BLaER1 treated with 17β-estradiol and CSF1 and Interleukin-3, amounts not matched to agents 10 nM and 100 nM (cell line): ENCODE measurements at regions not wholly inside any gene's neighbourhood (a gene's known extent, or its start where the extent isn't known, plus 50 kb on each side); places are given as distances from the start of the nearest gene placed in this dataset.

Experiments used
- H3K27ac ChIP-seq, 11 experiments: shearing (Covaris generic); formaldehyde crosslinking; 2 replicates each; pipeline ENCODE4 v1.8.1; 2022
- H3K27me3 ChIP-seq, 11 experiments: shearing (Covaris generic); formaldehyde crosslinking; 2 replicates each; pipeline ENCODE4 v1.8.1; 2022
- H3K36me3 ChIP-seq, 11 experiments: shearing (Covaris generic); formaldehyde crosslinking; 2 replicates each; pipeline ENCODE4 v1.8.1; 2022
- H3K4me1 ChIP-seq, 10 experiments: shearing (Covaris generic); formaldehyde crosslinking; 2 replicates each; pipeline ENCODE4 v1.8.1; 2022
- H3K4me2 ChIP-seq, 11 experiments: shearing (Covaris generic); formaldehyde crosslinking; 2 replicates each; pipeline ENCODE4 v1.8.1; 2022
- H3K4me3 ChIP-seq, 10 experiments: shearing (Covaris generic); formaldehyde crosslinking; 2 replicates each; pipeline ENCODE4 v1.8.1; 2022
- H3K9ac ChIP-seq, 11 experiments: shearing (Covaris generic); formaldehyde crosslinking; 2 replicates each; pipeline ENCODE4 v1.8.1; 2022
- H3K9me3 ChIP-seq, 11 experiments: shearing (Covaris generic); formaldehyde crosslinking; replicated peaks in 1 of 11; 2 replicates each; pipeline ENCODE4 v1.8.1; 2022
- H4K20me1 ChIP-seq, 11 experiments: shearing (Covaris generic); formaldehyde crosslinking; 2 replicates each; pipeline ENCODE4 v1.8.1; 2022
- Cebpa-rat ChIP-seq, 11 experiments: shearing (Covaris generic); IDR thresholded peaks; 2 replicates each; pipeline ENCODE4 v1.8.1; 2022

DNA sequence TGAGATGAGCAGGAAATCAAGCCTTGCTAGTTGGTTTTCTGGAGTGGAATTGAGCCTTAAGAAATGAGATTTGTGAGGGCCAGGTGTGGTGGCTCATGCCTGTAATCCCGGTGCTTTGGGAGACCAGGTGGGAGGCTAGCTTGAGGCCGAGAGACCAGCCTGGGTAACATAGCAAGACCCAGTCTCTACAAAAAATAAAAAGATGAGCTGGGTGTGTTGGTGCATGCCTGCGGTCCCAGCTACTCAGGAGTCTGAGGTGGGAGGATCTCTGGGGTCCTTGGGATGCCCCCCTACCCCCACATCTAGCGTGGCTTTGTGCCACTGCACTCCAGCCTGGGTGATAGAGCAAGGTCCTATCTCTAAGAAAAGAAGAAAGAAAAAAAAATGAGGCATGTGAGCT is 104.2 kb upstream of the RTL1 start:
- Histone ChIP-seq H3K4me1 (peaks cover 12 to 47% (median 22%) of the 10 kb centered on the region in 10 experiments; a peak in 18 of 20 replicates), H4K20me1 (no peaks in the 10 kb centered on the region), H3K4me3 (no peak overlapping the region), H3K9me3 (peaks cover 3 to 13% (median 8%) of the 10 kb centered on the region in 11 experiments; a peak in 19 of 22 replicates), H3K36me3 (no peaks in the 10 kb centered on the region), H3K4me2 (no peak overlapping the region; a peak in 1 of 22 replicates), H3K27ac (no peak overlapping the region), H3K27me3 (no peaks in the 10 kb centered on the region), H3K9ac (no peak overlapping the region)
- no peak for TF ChIP-seq Cebpa-rat (IDR thresholded peaks at IDR 0.05)

- Histone ChIP-seq H3K4me1 (peaks cover 12 to 47% (median 22%) of the 10 kb centered on the region in 10 experiments; a peak in 18 of 20 replicates), H3K4me3 (no peak overlapping the region), H4K20me1 (no peaks in the 10 kb centered on the region), H3K4me2 (no peak overlapping the region), H3K27ac (no peak overlapping the region), H3K36me3 (no peaks in the 10 kb centered on the region), H3K9ac (no peak overlapping the region), H3K27me3 (no peaks in the 10 kb centered on the region), H3K9me3 (peaks cover 5 to 14% (median 10%) of the 10 kb centered on the region in 11 experiments; a peak in 19 of 22 replicates)
- no peak for TF ChIP-seq Cebpa-rat (IDR thresholded peaks at IDR 0.05)
Measured at GRCh38 chr14:101008196-101008595, 104.7 kb upstream of the RTL1 start.

DNA sequence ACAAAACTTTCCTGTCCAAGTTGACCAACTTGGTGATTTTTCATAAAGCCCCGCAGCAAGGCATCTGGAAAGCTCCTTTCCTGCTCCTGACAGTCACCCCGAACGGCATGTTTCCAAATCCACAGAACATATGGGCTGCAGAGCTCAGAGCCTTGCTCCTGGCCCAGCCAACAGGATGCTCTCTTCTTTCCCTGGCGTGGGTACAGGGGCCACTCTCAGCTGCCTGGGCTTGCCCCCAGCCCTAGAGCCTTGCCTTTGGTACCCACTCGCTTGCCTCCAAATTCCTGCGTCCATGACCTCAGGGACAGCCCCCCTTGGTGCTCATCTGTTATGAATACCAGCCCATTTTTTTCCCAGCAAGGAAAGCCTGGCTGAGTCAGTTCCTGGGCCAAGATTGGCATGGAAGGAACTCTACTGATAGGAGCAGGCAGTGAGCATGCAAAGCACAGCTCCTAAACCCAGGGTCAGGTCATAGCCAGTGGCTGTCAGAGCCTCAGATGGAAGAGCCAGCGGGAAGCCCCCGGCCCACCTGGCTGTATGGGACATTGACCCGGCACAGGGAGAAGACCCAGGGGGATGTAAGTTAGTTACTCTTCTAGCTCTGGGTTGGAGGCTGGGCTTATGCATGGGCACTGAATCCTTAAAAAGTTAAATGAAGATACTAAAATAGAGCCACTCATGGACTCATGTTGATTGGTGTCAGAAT is 105.3 kb upstream of the RTL1 start:
- TF ChIP-seq Cebpa-rat (IDR thresholded peaks at IDR 0.05), result no peak
- Histone ChIP-seq H3K4me2 (no peak overlapping the region), H3K27me3 (no peaks in the 10 kb centered on the region), H3K27ac (no peak overlapping the region), H3K9me3 (peaks cover 5 to 14% (median 10%) of the 10 kb centered on the region in 11 experiments; a peak in 19 of 22 replicates), H3K9ac (no peak overlapping the region), H3K4me3 (no peak overlapping the region), H4K20me1 (no peaks in the 10 kb centered on the region), H3K4me1 (peaks cover 12 to 42% (median 22%) of the 10 kb centered on the region in 10 experiments; a peak in 18 of 20 replicates), H3K36me3 (no peaks in the 10 kb centered on the region)

- Histone ChIP-seq H3K27me3 (no peaks in the 10 kb centered on the region), H3K4me2 (no peak overlapping the region), H3K36me3 (no peaks in the 10 kb centered on the region), H3K4me3 (no peak overlapping the region), H3K4me1 (peaks cover 12 to 35% (median 18%) of the 10 kb centered on the region in 10 experiments; a peak in 18 of 20 replicates), H3K9me3 (peaks cover 5 to 14% (median 10%) of the 10 kb centered on the region in 11 experiments; a peak in 19 of 22 replicates), H3K27ac (no peak overlapping the region), H4K20me1 (no peaks in the 10 kb centered on the region), H3K9ac (no peak overlapping the region)
- no peak for TF ChIP-seq Cebpa-rat (IDR thresholded peaks at IDR 0.05)
Measured at GRCh38 chr14:101009531-101009930, 106.0 kb upstream of the RTL1 start.

DNA sequence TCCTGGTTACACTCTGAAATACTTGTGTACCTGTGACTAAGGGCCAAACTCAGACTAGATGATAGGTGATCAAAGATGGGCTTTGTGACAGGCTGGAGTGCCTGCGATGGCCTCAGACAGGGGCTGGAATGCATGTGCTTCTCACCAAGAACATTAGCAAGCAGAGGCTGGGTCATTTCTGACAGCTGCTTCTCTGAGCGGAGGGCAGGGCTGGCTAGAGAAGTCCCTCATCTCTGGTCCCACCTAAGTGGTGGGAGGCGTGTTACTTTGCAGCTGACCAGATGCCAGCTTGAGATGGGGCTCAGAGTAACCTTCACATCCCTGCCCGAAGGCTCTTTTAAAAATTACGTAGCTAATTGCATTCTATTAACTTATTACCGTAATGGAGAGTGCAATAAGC is 106.8 kb upstream of the RTL1 start:
- Histone ChIP-seq H3K9me3 (peaks cover 5 to 14% (median 10%) of the 10 kb centered on the region in 11 experiments; a peak in 19 of 22 replicates), H3K9ac (no peak overlapping the region), H3K36me3 (no peaks in the 10 kb centered on the region), H3K27ac (no peak overlapping the region), H3K27me3 (no peaks in the 10 kb centered on the region), H4K20me1 (no peaks in the 10 kb centered on the region), H3K4me1 (peaks cover 4 to 27% (median 11%) of the 10 kb centered on the region in 10 experiments; a peak in 18 of 20 replicates), H3K4me3 (no peak overlapping the region), H3K4me2 (no peak overlapping the region)
- TF ChIP-seq Cebpa-rat (IDR thresholded peaks at IDR 0.05), result no peak

DNA sequence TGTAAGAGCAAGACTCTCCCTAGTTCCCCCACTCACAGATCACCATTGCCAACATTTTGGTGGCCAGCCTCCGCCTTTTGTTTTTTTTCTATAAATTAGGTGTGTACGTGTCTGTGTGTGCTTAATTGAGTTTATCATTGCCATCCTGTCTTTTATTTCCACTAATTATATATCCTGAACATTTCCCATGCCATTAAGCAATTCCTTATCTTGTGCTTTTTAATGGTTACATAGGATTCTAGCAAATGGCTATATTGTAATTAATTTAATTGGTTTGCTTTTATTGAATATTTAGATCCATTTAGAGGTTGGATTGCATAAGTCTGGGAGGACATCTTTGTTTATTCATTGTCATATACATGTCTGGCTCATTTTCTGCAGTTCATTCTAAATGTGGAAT is 107.3 kb upstream of the RTL1 start:
- Histone ChIP-seq H4K20me1 (no peaks in the 10 kb centered on the region), H3K36me3 (no peaks in the 10 kb centered on the region), H3K27me3 (no peaks in the 10 kb centered on the region), H3K4me3 (no peak overlapping the region), H3K4me2 (no peak overlapping the region), H3K27ac (no peak overlapping the region), H3K4me1 (peaks cover 0 to 22% (median 5%) of the 10 kb centered on the region in 10 experiments; a peak in 14 of 20 replicates), H3K9ac (no peak overlapping the region), H3K9me3 (peaks cover 5 to 14% (median 10%) of the 10 kb centered on the region in 11 experiments; a peak in 19 of 22 replicates)
- TF ChIP-seq Cebpa-rat (IDR thresholded peaks at IDR 0.05), result no peak

DNA sequence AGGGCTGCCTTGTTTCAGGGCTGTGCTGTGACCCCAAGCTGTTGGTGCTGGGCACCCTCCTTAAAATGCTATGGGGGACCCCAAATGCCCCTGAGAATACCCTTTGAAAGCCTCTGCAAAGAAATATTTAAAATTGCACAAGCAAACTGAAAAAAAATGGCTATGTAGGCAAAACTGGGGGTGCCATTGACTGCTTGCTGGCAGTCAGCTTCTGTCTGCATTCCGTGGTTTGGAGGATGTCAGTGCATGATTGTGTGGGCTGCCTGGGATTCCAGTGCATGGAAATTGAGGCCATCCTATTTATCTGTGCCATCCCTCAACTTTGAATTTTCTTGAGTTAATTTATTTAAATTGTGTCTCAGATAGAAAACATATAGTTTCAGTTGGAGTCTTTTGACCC is 113.7 kb upstream of the RTL1 start:
- no peak for TF ChIP-seq Cebpa-rat (IDR thresholded peaks at IDR 0.05)
- Histone ChIP-seq H3K4me3 (no peak overlapping the region), H3K27me3 (no peaks in the 10 kb centered on the region), H3K9me3 (peaks cover 7 to 24% (median 10%) of the 10 kb centered on the region in 11 experiments; a peak in 20 of 22 replicates), H4K20me1 (no peaks in the 10 kb centered on the region), H3K27ac (no peak overlapping the region), H3K36me3 (no peaks in the 10 kb centered on the region), H3K9ac (no peak overlapping the region), H3K4me2 (no peak overlapping the region), H3K4me1 (no peaks in the 10 kb centered on the region)

- H4K20me1 ChIP-seq, result no peaks in the 10 kb centered on the region
- no peaks in the 10 kb centered on the region for H3K36me3 ChIP-seq
- no peak overlapping the region for H3K4me2 ChIP-seq
- no peaks in the 10 kb centered on the region for H3K27me3 ChIP-seq
- peaks cover 0 to 24% (median 6%) of the 10 kb centered on the region in 11 experiments; a peak in 12 of 22 replicates for H3K9me3 ChIP-seq
- H3K27ac ChIP-seq, result no peak overlapping the region
- no peak overlapping the region for H3K4me3 ChIP-seq
- H3K9ac ChIP-seq, result no peak overlapping the region
- no peak for TF ChIP-seq Cebpa-rat (IDR thresholded peaks at IDR 0.05)
- H3K4me1 ChIP-seq, result no peaks in the 10 kb centered on the region
Measured at GRCh38 chr14:101017806-101018560, 114.5 kb upstream of the RTL1 start.

DNA sequence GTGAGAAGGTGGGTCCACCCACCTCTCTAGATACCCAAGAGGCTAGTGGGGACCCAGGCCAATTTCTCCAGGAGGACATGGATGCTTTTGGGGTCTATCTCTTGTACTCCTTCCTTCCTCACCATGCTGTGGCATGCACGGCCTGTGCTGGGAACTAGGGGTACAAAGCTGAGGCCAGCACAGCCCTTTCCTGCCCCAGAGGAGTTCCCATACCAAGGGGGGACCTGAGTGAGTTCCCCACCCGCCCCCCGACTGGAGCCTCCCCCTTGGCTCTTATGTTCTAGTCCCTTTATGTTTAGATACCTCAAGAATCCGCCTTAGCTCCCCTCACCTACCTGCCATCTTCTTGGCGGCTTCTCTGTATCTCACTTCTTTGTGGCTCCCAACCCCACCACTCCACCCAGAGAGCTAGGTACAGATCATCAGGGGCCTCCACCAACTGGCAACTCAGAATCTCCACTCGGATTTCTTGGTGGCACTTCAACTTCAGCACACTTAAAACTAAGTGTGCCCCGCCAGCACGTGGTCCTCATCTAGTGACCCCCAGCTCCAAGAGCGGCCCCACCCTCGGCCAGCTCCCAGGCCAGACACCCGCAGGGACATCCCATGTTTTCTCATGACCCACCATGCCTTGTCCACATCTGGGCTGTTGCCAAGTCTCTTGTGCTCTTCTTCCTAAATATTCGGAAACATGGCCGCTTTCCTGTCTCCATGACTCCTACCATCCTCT is 115.2 kb upstream of the RTL1 start:
- Histone ChIP-seq H3K4me3 (no peak overlapping the region), H3K9ac (no peak overlapping the region), H3K9me3 (peaks cover 4 to 32% (median 13%) of the 10 kb centered on the region in 11 experiments; a peak in 13 of 22 replicates), H3K27me3 (no peaks in the 10 kb centered on the region), H3K4me2 (no peak overlapping the region), H3K27ac (no peak overlapping the region), H3K36me3 (no peaks in the 10 kb centered on the region), H4K20me1 (no peaks in the 10 kb centered on the region), H3K4me1 (no peaks in the 10 kb centered on the region)
- TF ChIP-seq Cebpa-rat (IDR thresholded peaks at IDR 0.05), result no peak
